LNCAP (cell line): ENCODE measurements at regions not wholly inside any gene's neighbourhood (a gene's known extent, or its start where the extent isn't known, plus 50 kb on each side); places are given as distances from the start of the nearest gene placed in this dataset.

Experiments used
- TF ChIP-seq, protein P1 (sequence below): fragments of 450-650 bp; IDR thresholded peaks from 2 replicates; pipeline ENCODE4 v1.5.1; 2017; ENCODE audit warnings: mild to moderate bottlenecking

DNA sequence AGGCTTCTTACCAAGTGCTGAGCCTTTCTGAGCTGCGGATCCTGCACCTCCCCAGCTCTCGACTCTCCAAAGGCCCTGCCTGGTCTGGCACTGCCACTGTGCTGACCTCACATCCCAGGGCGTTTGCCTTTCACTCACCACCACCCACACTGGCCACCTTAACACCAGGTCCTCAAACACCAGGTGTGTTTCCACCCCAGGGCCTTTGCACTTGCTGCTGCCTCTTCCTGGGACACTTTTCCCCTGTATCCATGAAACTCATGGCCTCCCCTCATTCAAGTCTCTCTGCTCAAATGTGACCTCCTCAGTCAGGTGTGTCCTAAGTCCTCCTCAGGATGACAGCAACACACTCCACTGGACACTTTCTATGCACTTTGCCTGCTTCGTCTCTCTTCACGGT, 51.4 kb upstream of the ANO1 start:
- TF ChIP-seq, protein P1, sequence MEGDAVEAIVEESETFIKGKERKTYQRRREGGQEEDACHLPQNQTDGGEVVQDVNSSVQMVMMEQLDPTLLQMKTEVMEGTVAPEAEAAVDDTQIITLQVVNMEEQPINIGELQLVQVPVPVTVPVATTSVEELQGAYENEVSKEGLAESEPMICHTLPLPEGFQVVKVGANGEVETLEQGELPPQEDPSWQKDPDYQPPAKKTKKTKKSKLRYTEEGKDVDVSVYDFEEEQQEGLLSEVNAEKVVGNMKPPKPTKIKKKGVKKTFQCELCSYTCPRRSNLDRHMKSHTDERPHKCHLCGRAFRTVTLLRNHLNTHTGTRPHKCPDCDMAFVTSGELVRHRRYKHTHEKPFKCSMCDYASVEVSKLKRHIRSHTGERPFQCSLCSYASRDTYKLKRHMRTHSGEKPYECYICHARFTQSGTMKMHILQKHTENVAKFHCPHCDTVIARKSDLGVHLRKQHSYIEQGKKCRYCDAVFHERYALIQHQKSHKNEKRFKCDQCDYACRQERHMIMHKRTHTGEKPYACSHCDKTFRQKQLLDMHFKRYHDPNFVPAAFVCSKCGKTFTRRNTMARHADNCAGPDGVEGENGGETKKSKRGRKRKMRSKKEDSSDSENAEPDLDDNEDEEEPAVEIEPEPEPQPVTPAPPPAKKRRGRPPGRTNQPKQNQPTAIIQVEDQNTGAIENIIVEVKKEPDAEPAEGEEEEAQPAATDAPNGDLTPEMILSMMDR, result no peak

DNA sequence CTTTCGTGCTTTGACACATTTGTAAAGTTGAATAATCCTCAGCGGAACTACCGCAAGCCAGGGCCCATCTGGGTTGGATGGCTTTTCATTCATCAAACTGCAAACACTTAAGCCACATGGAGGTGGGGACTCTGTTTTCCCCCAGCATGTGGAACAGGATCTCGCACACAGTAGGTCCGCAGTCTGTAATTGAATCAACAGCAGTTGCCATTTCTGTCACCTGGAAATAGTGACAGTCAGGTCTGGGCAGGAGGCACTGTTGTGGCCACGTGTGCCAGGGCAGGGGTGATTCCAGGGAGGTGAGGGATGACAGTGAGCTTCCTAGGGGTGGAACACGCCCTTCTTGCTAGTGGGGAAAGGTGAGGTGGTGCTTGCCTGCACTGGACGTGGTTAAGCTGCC, 50.7 kb upstream of the ANO1 start:
- TF ChIP-seq, protein P1, result no peak

DNA sequence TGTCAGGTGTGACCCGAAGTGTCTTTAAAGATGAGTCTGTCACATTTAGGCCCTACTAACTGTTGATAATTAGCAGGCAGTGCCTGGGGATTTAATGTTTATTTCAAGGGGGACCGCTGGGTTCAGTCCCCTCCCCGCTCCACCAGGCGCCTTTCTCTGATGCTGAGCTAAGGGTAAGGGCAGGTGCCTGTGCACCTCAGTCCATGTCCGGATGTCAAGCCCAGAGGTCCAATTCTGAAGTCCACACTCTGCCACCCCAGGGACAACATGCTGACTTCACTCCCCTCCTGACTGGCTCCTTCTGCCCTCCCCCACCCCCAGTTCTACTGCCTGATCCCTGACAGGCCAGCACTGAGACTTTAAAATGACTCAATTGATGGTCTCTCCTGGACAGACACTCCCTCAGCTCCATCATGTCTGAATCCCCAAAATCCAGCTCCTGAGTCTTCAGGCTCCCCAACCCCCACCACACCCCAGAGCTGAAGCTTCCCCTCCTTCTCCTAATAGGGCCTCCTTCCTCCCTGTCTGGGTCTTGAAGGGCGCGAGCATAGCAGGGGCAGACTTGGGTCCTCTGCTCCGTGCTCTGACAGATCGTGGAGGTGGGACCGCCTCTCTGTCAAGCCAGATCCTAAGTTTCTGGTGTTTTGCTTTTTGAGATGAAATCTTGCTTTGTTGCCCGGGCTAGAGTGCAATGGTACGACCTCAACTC, 49.8 kb upstream of the ANO1 start:
- TF ChIP-seq, protein P1, result no peak
